WTC11 (cell line): ENCODE measurements at regions not wholly inside any gene's neighbourhood (a gene's known extent, or its start where the extent isn't known, plus 50 kb on each side); places are given as distances from the start of the nearest gene placed in this dataset.

Experiments used
- CBFB ChIP-seq: sonication (generic); formaldehyde crosslinking; IDR thresholded peaks from 2 replicates; pipeline ENCODE4 v1.8.1; 2022; ENCODE audit warnings: mild to moderate bottlenecking, low read depth, missing genetic modification reagents
- HMGA2 ChIP-seq: fragments of 250-450 bp; sonication (Bioruptor Pico); IDR thresholded peaks from 2 replicates; pipeline ENCODE4 v1.4.0; 2021; ENCODE audit warnings: mild to moderate bottlenecking, moderate library complexity
- IRF2 ChIP-seq: sonication (generic); formaldehyde crosslinking; IDR thresholded peaks from 2 replicates; pipeline ENCODE4 v1.8.0; 2022; ENCODE audit warnings: low read depth, missing genetic modification reagents, borderline replicate concordance
- JUN ChIP-seq: sonication (generic); formaldehyde crosslinking; IDR thresholded peaks from 2 replicates; pipeline ENCODE4 v1.8.0; 2023; ENCODE audit warnings: mild to moderate bottlenecking, missing genetic modification reagents
- NFE2L1 ChIP-seq: sonication (generic); formaldehyde crosslinking; IDR thresholded peaks from 2 replicates; pipeline ENCODE4 v1.8.1; 2023; ENCODE audit warnings: missing genetic modification reagents
- NFYB ChIP-seq: sonication (generic); formaldehyde crosslinking; conservative IDR thresholded peaks from 2 replicates; pipeline ENCODE4 v1.8.0; 2022; ENCODE audit warnings: low read depth, missing genetic modification reagents
- NR1H2 ChIP-seq: sonication (generic); formaldehyde crosslinking; IDR thresholded peaks from 2 replicates; pipeline ENCODE4 v1.9.0; 2021; ENCODE audit warnings: mild to moderate bottlenecking, moderate library complexity, missing genetic modification reagents
- TF ChIP-seq, protein P1 (sequence below): fragments of 250-450 bp; sonication (Bioruptor Pico); IDR thresholded peaks from 2 replicates; pipeline ENCODE4 v2.1.2; 2022; ENCODE audit warnings: mild to moderate bottlenecking, moderate library complexity
- TF ChIP-seq, protein P2 (sequence below): sonication (generic); formaldehyde crosslinking; IDR thresholded peaks from 2 replicates; pipeline ENCODE4 v1.8.0; 2022; ENCODE audit warnings: mild to moderate bottlenecking, missing genetic modification reagents
- TF ChIP-seq, protein P3 (sequence below): fragments of 200-600 bp; IDR thresholded peaks from 2 replicates; pipeline ENCODE4 v1.8.0; 2022; ENCODE audit warnings: antibody characterized with exemption
- TF ChIP-seq, protein P4 (sequence below): sonication (generic); formaldehyde crosslinking; IDR thresholded peaks from 2 replicates; pipeline ENCODE4 v1.8.1; 2023; ENCODE audit warnings: mild to moderate bottlenecking, missing genetic modification reagents, moderate library complexity
- TF ChIP-seq, protein P5 (sequence below): sonication (generic); formaldehyde crosslinking; IDR thresholded peaks from 2 replicates; pipeline ENCODE4 v1.8.1; 2023; ENCODE audit warnings: mild to moderate bottlenecking, moderate library complexity, missing genetic modification reagents
- TF ChIP-seq, protein P6 (sequence below): sonication (generic); formaldehyde crosslinking; IDR thresholded peaks from 2 replicates; pipeline ENCODE4 v1.8.1; 2022; ENCODE audit warnings: mild to moderate bottlenecking, moderate library complexity, missing genetic modification reagents

DNA sequence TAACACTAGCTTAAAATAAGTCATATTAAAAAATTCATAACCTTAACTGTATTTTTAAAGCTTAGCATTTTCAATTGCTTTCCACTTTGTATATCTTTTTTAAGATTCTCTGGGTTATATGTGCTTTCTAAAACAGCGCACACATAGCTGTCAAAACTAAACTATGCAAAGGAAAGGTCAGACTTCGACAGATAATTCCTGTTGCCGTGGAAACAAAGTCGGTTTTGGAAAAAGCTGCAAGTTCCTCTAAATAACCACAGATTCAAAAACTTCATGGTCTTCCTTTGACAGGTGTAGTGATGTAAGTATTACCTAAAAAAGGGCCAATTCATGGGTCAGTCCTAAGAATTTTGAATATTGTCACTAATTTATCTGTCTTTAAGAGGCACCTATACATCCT lies 249.6 kb upstream of the TFPI start:
- TF ChIP-seq, protein P1, sequence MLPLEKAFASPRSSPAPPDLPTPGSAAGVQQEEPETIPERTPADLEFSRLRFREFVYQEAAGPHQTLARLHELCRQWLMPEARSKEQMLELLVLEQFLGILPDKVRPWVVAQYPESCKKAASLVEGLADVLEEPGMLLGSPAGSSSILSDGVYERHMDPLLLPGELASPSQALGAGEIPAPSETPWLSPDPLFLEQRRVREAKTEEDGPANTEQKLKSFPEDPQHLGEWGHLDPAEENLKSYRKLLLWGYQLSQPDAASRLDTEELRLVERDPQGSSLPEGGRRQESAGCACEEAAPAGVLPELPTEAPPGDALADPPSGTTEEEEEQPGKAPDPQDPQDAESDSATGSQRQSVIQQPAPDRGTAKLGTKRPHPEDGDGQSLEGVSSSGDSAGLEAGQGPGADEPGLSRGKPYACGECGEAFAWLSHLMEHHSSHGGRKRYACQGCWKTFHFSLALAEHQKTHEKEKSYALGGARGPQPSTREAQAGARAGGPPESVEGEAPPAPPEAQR, result no peak
- TF ChIP-seq IRF2 (CRISPR knock-in tag) (no peak), HMGA2 (CRISPR knock-in tag) (no peak), NR1H2 (CRISPR knock-in tag) (no peak), JUN (CRISPR knock-in tag) (no peak), CBFB (no peak), NFE2L1 (CRISPR knock-in tag) (no peak), NFYB (no peak)
- TF ChIP-seq, protein P2, sequence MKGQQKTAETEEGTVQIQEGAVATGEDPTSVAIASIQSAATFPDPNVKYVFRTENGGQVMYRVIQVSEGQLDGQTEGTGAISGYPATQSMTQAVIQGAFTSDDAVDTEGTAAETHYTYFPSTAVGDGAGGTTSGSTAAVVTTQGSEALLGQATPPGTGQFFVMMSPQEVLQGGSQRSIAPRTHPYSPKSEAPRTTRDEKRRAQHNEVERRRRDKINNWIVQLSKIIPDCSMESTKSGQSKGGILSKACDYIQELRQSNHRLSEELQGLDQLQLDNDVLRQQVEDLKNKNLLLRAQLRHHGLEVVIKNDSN (CRISPR knock-in tag), result no peak
- TF ChIP-seq, protein P3, sequence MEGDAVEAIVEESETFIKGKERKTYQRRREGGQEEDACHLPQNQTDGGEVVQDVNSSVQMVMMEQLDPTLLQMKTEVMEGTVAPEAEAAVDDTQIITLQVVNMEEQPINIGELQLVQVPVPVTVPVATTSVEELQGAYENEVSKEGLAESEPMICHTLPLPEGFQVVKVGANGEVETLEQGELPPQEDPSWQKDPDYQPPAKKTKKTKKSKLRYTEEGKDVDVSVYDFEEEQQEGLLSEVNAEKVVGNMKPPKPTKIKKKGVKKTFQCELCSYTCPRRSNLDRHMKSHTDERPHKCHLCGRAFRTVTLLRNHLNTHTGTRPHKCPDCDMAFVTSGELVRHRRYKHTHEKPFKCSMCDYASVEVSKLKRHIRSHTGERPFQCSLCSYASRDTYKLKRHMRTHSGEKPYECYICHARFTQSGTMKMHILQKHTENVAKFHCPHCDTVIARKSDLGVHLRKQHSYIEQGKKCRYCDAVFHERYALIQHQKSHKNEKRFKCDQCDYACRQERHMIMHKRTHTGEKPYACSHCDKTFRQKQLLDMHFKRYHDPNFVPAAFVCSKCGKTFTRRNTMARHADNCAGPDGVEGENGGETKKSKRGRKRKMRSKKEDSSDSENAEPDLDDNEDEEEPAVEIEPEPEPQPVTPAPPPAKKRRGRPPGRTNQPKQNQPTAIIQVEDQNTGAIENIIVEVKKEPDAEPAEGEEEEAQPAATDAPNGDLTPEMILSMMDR, result no peak
- TF ChIP-seq, protein P4, sequence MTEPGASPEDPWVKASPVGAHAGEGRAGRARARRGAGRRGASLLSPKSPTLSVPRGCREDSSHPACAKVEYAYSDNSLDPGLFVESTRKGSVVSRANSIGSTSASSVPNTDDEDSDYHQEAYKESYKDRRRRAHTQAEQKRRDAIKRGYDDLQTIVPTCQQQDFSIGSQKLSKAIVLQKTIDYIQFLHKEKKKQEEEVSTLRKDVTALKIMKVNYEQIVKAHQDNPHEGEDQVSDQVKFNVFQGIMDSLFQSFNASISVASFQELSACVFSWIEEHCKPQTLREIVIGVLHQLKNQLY (CRISPR knock-in tag), result no peak
- TF ChIP-seq, protein P5, sequence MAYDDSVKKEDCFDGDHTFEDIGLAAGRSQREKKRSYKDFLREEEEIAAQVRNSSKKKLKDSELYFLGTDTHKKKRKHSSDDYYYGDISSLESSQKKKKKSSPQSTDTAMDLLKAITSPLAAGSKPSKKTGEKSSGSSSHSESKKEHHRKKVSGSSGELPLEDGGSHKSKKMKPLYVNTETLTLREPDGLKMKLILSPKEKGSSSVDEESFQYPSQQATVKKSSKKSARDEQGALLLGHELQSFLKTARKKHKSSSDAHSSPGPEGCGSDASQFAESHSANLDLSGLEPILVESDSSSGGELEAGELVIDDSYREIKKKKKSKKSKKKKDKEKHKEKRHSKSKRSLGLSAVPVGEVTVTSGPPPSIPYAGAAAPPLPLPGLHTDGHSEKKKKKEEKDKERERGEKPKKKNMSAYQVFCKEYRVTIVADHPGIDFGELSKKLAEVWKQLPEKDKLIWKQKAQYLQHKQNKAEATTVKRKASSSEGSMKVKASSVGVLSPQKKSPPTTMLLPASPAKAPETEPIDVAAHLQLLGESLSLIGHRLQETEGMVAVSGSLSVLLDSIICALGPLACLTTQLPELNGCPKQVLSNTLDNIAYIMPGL (CRISPR knock-in tag), result no peak
- TF ChIP-seq, protein P6, sequence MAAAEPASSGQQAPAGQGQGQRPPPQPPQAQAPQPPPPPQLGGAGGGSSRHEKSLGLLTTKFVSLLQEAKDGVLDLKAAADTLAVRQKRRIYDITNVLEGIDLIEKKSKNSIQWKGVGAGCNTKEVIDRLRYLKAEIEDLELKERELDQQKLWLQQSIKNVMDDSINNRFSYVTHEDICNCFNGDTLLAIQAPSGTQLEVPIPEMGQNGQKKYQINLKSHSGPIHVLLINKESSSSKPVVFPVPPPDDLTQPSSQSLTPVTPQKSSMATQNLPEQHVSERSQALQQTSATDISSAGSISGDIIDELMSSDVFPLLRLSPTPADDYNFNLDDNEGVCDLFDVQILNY (CRISPR knock-in tag), result no peak
